Stimulated activated naive CD4-positive, alpha-beta T cell treated with Interleukin-2 at 50 U/mL for 16 hours (primary cell): ENCODE measurements at regions not wholly inside any gene's neighbourhood (a gene's known extent, or its start where the extent isn't known, plus 50 kb on each side); places are given as distances from the start of the nearest gene placed in this dataset.

ENCODE experiments used
- DNase-seq: peaks from one replicate; lab custom pipeline; 2025; lab: John Stamatoyannopoulos, UW

DNA sequence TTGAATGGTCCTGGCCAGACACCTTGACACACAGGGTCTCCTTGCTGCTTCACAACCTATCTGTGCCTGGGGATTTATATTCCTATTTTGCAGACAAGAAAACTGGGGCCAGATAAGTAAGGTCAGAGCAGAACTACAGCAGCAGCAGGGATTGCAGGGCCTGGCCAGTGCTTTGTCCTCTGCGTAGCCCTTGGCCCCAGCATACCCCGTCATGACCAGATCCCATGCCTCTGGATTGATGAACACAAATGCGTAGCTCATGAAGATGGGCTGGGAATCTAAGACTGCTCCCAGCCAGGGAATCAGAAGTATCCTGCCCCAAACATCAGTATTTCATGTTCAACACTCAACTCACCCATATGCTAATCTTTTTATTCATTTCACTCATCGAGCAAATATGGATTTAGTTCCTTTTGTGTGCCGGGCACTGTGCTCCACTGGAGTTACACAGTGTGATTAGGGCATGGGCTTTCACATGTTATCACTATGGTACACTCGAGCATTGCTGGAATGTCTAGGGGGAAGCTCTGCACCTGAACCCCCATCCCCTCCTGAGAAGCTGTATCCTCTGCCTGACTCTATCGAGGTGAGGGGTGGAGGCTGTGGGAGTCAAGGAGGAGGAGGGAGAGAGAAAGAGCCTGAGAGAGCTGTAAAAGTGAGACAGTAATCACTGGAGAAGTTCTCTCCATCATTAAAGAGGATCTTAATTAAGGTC lies 143.3 kb downstream of the CYP26B1 start:
- DNase-seq, result no peak

DNA sequence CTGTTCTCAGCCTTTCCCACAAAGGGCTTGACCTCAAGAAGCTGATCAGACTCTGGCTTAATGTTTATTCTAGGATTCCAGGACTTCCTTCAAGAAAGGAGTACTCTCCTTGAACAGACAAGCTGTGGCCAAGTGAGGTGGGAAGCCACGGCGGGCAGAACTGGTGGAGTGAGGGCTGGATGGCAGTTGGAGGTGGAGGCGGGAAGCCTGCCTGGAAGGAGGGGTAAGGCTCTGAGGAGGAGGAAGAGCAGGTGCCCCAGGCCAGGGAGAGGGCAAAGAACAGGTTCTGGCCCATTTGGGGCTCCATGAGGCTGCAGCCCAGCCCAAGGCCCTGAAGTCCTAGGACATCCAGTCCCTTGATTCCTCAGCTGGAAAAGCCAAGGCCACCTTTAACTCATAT lies 143.9 kb downstream of the CYP26B1 start:
- no peak for DNase-seq

DNA sequence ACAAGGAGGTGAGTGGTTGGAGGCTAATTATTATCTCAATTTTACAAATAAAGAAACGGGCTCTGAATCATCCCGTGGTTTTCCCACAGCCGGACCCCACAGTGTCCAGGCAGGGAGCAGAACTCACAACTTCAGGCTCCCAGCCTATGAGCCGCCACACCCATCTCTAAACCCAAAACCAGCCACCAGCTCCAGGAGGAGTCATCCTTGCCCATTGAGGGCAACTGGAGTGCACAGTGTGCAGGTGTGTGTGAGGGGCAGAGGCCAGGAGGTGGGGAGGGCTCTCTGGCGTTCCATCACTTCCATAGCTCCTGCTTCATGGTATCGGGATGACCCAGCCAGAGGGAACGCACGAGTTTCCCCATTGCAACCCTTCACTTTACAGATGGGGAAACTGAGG lies 144.5 kb downstream of the CYP26B1 start:
- no peak for DNase-seq

DNA sequence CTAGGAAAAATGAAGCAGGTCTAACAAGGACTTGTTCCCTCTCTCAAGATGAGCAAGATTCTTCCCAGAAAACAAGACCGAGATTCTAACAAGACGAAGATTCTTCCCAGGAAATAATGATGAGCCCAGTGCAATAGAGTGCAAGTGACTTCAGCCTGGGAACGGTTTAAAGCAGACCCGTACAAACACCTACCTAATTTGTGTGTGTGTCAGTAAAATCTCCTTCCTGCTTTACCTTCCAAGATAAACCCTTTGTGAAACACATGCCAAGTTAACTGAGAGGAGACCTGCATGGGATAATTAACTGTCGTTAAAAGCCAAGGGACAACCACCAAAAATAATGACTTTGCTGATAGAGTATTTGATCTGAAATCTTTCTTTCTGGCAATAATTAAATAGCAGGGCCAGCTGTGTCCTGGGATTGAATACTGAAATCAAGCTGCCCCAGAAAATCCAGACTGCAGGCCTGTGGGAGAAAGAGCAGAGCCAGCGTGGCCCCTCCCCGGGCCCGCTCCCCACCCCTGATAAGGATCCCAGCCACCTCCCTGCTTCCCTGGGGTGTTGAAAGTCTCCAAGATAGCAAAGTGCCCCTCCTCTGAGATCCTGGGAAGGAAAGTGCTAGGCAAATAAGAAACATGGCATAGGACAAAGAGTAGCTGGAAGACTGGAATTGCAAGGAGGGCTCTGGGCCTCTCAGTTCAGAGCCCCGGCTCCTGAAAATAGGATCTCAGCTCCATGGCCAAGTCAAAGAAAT lies 145.5 kb downstream of the CYP26B1 start:
- DNase-seq, result no peak

DNA sequence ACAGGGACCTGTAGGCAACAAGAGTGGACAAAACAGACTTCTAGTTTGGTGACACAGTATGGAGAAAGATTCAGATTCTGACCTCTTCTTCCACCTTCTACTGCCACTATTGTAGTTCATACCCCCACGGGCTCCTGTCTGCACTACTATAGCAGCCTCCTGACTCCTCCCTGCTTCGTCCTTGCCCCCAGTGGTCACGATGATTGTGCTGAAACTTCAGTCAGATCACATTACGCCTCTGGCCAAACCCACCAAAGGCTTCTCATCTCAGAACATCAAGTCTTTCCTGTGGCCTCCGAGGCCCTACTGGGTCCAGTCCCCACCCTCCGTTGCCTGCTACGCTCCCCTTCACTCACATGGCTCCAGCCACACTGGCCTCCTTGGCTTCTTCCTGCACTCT lies 147.6 kb downstream of the CYP26B1 start:
- DNase-seq, result no peak

DNA sequence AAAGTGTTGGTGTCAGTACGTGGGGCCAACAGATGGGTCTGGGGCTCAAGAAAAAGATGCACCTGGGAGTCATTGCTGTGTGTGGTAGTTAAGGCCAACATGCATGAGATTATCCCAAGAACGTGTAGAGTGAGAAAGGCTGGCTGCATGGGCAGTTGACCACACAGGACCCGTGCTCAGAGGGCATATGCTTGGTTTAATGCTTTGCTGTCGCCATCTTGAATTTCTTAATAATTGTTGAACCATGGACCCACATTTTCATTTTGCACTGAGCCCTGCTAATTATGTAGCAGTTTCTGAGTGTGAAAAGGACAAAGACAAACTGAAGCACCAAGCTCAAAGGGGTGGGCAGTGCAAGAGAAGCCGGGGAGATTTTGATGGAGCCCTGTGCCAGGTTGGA lies 148.1 kb downstream of the CYP26B1 start:
- DNase-seq, result no peak

DNA sequence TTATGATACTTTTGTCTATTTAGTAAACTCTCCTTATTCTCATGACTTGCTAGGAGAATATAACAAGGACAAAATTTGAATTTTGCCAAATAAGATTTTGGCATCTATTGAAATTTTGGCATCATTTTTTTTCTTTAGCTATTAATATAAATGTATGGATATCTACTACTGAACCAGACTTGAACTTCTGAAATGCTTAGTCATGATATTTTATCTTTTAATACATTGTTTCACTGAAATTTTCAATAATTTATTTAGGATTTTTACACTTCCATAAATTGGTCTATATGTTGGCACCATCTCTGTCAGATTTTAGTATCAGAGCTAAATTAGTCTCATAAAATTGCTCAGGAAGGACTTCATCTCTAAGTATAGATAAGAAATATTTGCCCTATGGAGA lies 149.8 kb downstream of the CYP26B1 start:
- no peak for DNase-seq

DNA sequence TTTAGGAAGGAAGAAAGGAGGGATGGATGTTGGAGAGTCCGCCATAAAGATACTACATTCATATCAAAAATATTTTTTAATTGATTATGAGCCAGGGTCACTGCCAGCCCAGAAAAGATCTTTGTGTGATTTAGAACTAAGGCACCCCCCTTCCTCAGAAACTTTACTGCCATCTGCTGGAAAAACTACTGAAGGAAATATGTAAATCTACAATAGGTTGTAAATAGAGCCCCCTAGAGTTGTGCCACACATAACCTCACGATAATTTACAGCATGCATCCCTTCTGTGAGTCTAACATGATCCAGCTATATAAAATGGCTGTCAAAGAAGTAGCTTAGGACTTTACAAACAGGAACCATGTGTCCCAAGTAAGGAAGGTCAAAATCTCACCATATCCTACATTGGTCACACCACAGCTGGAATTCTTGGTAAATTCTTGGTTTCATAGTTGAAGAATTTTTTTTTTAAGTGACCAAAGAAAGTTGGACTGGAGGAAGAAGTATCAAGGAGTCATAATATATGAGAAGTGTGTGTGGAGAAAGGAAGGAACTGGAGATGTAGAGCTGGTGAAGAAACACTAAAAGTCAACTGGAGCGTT lies 152.5 kb downstream of the CYP26B1 start:
- DNase-seq, result no peak

DNA sequence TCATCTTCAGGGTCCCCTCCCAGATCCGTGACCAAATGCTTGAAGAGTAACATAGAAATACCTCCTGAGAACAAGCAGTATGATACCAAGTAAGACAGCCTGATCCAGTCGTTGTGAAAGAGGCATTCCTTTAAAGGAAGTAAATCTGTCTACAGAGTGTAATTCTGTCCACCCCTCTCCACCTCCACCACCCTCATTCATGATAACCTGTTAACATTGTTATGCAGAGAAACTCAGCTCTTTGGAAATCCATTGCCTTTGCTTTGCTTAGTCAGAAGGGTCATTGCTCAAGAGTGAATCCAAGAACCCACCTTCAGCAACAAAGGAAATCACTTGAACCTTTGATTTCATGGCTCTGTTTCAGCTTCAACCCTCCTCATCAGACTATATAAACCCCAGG lies 155.6 kb downstream of the CYP26B1 start:
- no peak for DNase-seq

DNA sequence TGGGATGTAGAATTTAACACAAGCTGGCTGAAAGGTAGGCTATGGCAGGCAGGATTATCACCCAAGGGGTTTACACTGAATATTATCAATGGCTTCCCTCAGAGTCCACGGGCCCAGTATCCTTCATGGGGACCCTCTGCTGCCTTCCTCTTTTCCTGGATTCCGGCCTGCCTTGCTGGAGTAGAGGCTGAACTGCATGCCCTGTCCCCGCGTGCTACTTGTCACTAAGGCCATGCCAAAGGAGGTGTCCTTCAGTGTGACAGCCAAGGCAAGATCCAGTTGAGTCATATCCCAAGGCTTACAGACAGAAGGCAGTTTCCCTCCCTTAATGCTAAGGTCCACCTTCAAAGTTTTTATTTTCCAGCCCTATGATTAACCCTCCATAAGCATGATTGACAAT lies 156.3 kb downstream of the CYP26B1 start:
- no peak for DNase-seq

DNA sequence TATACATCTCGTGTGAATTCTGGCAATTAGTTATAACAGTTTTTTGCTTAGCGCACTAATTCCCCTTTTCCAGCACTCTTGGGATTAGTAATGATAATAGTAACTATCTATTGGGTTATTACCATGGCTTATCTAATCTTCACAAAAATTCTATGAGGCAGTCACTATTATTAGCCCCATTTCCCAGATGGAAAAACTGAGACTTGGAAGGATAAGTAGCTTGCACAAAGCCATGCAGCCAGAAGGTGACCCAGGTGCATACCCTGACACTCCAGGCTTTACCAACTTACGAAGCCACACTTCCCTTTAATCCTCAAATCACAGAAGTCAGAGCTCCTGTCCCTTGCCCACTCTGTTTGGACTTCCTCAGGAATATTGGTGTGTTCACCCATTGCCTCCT lies 156.8 kb downstream of the CYP26B1 start:
- DNase-seq, result no peak

DNA sequence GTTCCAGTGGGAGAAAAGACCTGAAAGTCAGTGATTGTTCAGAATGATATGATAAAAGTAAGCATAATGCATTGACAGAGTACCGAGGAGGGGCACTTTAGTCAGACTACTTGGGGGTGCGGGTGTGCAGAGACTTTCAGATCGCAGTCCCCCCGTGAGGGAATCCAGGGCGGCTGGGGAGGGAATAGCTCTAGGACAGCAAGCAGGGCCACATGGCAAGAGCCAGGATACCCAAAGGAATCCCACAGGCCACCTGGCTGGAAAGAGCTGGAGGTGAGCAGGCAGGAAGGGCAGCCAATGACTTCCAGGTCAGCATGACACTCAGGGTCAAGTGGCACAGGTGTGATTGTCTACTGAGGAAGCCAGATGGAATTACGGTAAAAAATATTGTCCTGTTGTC lies 157.5 kb downstream of the CYP26B1 start:
- DNase-seq, result no peak

DNA sequence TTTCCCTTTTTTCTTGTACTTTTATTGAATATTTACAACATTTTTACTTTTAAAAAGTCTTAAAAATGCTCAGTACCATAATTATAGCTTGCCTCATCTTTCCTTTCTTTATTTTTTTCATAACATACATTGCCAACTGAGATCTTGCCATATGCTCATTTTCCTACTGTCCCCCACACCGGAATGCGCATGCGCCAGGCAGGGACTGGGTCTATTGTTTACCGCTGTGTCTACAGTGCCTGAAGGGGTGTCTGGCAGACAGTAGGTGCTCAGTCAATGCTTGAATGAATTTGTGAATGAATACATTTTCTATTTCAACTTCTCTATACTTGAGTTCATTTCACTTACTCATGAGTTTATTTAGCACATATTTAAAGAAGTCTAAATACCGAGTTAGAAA lies 158.0 kb downstream of the CYP26B1 start:
- DNase-seq, result no peak

DNA sequence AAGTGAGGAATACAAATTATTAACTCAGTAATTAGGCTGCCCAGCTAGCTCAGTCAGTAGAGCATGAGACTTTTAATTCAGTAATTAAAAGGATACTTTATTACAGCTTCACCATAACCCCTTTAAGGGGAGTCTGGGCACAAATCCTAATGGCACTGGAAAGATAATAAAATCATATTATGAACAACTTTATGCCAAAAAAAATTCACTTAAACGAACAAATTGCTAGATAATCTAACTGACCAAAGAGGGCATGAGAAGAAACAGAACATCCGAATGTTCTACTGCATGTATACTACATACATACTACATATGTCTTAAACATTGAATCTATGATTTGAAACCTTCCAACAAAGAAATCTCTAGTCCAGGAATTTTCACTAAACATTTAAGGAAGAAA lies 159.5 kb downstream of the CYP26B1 start:
- DNase-seq, result no peak

DNA sequence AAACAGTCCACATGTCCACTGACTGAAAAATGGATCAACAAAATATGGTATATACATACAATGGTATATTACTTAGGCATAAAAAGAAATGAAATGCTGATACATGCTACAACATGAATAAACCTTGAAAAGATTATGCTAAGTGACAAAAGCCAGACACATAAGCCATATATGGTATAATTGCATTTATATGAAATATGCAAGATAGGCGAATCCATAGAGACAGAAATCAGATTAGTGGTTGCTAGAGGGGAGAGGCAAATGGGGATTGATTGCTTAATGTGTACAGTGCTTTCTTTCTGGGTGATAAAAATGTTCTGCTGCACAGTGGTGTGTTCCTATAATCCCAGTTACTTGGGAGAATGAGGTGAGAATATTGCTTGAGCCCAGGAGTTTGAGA lies 171.0 kb downstream of the CYP26B1 start:
- DNase-seq, result no peak

DNA sequence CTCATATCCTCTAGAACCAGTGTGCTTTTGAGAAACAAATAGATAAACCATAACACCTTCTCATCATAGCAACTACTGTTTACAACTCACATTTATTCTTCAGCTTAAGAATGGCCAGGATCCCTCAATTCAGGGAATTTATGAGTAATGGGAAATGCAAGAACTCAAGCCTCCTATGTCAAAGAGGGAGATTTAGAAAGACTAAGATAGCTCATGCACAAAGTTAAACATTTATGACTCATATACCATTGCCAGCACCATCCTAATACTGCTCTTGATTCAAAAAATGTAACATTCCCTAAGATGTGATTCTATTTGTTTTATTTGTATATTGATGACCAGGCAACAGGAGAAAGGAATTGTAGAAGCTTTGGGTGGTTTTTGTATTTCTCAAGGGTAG lies 172.8 kb downstream of the CYP26B1 start:
- no peak for DNase-seq

DNA sequence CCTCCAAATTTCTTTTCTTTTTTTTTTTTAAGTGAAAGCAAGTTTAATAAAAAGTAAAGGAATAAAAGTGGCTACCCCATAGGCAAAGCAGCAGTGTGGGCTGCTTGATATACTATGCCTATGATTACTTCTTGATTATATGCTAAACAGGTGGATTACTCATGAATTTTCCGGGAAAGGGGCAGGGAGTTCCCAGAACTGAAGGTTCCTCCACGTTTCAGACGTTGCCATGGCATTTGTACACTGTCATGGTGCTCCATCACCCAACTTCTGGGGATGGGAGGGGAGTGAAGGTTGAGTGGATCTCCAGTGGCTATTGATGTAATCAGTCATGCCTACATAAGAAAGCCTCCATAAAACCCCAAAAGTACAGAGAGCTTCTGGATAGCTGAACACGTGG lies 176.2 kb downstream of the CYP26B1 start:
- DNase-seq, result no peak

DNA sequence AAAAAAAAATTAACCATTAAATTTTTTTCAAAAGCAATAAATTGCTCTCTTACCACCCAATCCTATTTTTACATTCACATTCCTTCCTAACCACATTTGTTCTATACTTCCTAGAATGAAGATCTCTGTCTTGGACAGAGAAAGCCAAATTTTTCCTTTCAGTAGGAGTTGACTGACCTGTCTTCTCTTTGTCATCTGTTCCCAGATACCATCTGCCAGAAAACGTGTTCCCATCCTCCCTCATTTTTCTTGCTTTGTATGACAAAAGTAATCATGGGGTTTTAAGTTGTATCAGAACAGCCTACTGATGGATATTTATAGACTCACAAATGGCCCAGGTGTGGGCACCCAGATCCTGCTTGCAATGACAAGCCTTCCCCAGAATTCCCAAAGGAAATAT lies 182.1 kb downstream of the CYP26B1 start:
- DNase-seq, result no peak

DNA sequence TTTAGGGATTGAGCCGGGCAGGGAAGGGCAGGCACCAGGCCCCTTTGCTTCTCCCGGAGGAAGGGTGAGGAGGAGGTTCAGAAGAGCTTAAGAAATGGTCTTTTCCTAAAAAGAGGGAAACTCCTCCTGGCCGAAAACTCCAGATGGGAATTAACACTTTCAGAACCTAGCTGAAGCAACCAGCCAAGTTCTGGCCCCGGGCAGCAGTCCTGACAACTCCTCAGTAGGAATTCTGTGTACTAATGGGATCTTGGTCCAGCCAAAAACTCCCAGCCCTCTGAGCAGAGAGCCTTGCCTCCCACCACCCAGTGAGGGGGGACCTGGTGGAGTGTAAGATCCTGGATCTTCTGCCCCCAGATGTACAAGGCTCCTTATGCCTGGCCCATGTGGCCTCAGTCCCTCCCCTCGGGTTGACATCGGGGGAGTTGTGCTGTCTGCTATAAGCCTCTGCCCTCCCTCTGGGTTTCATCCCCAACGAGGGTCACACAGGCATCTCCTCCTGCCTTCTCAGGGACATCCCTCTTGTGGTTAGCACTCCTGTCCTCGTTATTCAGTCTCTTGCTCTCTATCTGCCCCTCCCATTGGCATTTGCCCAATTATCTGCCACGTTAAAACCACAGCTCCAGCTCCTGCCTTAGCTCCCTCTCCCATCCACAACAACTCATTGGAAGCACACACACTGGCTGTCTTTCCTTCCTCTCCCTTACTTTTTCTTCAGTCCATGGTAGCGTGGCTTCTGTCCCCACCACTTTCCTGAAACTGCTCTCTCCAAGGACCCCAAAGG lies 184.6 kb downstream of the CYP26B1 start:
- no peak for DNase-seq

DNA sequence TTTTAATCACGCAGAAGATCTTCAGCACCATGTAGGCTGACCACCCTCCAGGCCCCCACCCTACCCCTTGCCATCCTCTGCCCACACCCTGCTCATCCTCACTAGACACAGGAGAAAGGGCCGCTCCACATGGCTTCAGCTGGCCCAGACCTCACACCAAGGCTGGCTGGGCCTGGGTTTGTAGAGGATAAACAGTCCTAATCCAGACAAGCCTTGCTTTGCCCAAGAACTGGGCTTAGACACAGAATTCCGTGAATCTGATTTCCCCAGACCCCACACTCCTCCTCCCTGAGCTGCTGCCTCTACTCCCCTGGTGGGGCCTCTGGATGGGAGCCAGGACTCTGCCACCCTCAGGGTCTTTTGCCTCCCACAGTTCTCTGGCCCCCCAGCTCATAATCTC lies 185.3 kb downstream of the CYP26B1 start:
- no peak for DNase-seq

DNA sequence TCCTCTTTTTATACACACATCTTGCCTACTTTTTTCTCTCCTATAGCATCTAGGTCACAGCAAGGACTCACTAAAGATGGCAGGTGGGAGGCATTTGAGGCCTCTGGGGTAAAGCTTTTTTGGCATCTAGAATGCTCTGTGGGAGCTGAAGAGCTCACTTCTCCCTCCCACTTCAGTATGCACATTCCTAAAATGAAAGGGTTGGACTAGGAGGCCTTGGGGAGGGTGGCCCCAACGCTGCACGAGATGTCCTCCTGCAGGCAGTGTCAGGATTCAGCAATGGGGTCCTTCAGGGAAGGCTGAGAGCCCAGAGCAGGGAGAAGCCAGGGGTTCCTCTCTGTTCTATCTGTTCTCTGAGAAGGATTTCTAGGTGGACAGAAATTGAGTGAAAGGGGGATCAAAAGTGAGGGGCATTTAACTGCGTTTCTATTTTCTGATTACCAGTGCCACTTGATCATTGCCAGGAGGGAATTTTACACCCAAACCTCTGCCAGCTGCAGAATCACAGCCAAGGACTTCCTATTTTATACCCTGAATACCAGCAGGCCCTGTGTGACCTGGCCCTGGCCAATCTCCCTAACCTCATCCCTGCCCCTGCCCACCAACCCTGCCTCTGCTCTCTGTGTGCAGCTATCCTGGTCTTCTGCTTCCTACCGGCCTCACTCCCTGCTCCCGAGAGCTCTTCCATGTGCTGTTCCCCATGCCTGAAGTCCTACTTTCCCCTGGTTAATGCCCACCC lies 186.2 kb downstream of the CYP26B1 start:
- DNase-seq, result no peak

DNA sequence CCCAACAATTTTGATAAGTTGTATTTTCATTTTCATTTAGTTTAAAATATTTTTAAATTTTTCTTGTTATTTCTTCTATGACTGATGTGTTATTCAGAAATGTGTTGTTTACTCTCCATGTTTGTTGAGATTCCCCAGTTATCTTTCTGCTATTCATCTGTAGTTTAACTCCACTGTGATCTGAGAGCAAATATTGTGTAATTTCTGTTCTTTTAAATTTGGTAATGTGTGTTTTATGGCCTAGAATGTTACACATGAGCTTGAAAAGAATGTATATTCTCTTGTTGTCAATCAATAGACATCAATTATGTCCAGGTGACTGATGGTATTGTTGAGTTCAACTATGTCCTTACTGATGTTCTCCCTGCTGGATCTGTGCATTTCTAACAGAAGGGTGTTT lies 188.2 kb downstream of the CYP26B1 start:
- DNase-seq, result no peak
